Left kidney (tissue), 1 donor: ENCODE measurements at regions not wholly inside any gene's neighbourhood (a gene's known extent, or its start where the extent isn't known, plus 50 kb on each side); places are given as distances from the start of the nearest gene placed in this dataset.

ENCODE experiments used
- DNase-seq: peaks from one replicate; pipeline ENCODE4 v3.0.0-alpha.2; 2013

DNA sequence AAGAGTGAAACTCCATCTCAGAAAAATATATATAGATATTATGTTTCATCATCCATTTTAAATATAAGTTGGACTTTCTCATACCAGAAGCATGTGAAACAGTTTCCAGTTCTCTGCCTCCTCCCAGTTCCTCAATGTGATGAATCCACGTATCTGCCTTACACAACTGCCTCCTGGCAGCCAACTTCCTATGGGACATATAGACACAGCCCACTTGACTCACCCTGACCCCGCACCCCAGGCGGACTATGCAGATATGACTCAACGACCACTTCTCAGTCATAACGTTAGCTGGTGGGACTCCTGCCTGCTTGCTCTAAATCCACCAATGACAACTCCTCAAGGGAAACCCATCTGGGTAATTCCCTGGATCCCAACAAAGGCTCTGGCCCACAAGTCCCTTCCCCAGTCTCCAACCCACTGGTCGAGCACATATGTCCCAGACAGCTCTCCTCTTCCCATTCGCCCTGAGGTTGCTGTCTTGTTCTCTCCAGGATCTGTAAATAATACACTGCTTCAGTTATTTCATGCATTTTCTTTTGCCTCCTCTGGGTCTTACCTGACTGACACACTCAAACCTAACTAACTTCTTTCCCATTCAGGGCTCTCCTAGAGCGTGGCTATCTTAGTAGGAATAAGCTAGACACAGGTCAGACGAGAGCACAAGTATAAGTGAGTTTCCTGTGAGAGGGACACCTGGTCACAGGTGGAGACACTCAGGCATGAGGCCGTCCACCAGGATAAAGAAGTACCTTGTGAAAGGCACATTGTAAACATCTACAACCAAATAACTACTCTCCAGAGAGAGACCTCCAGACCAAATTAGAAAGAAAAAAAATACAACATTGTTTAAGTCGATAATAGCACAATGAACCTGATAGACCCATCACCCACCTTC is 548.5 kb downstream of the CD83 start:
- DNase-seq: no peak

DNA sequence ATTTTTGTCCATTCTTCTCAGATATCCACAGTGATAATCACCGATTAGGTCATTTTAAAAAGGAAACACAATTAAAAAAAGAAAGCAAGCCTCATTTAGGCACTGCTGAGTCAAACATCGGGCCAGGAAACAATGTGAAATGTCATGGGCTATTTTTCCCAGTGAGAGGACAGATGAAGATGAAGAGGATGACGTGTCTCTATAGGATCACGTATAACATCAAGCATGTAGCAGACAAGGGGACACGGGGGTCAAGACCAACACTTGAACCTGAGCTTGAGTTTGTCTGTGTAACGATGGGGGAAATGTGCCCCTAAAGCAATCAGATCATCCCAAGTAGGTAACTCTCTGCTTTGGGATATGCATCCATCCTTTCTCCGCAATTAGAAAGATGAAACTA is 553.2 kb downstream of the CD83 start:
- DNase-seq: no peak

DNA sequence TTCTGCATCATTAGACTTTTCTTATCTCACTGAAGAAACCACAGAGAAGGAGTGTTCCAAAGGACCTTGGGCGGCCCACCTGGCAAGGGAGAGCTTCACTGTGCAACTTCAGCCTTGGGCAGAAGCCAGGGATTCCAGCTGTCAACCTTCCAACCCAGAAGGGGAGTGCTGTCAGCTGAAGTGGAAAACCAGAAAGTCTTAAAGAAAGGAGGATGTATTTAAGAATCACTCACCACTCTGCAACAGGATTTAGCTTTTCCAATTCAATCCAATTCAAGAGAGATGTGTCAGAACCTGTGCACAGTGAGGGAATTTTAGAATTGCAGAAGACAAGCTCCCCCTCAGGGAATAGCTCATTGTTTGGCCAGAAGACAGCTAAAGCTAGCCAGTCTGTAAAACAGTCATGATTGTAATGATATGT is 553.7 kb downstream of the CD83 start:
- no peak for DNase-seq

DNA sequence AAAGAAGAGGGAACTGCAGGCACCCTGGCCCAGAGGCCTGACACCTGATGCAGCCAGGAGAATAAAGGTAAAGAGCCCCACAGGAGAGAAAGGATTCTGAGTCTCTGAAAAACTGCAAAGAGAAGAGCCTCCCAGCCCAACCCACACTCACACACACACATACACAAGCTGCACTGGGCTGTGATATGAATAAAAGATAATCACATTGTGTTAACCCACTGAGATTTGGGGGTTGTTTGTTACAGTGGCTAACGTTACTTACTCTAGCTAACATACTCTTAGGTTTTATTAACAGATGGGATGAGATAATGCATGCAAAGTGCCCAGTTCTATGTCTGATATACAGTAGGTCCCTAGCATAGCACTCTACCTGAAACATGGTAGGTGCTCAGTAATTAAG is 554.4 kb downstream of the CD83 start:
- no peak for DNase-seq

DNA sequence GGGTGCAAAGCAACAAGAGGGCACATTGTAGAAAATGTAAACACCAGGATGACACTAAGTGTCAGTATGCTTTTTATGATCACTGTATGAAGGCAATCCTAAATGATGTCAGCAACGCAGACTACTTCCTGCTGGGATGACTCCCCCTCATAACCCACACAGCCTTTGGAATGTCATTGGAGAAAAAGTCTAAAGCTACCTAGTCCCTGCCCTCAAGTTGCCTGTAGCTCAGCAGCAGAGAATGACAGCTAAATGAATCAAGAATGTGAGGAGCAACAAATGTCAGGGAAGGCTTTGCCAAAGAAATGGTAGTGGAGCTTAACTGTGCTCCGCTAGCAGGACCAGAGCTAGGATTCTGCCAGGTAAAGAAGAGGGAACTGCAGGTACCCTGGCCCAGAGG is 555.6 kb downstream of the CD83 start:
- no peak for DNase-seq

DNA sequence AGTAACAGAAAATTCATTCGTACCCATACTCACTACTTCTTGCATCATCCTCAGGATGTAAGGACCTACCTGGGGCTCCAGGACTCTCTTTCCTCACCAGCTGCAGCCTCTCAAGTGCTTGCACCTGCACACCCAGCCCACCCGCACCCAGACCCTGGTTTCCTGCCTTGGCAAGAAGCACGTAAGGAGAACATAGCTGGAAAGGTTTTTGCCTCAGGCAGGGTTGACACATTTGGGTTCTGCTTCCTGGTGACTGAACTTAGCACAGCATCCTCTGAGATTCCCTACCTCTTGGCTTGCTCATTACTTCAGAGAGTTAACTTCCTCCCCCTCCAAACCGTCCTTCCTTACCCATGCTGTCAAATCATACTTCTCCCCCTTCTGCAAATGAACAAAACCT is 556.9 kb downstream of the CD83 start:
- no peak for DNase-seq

DNA sequence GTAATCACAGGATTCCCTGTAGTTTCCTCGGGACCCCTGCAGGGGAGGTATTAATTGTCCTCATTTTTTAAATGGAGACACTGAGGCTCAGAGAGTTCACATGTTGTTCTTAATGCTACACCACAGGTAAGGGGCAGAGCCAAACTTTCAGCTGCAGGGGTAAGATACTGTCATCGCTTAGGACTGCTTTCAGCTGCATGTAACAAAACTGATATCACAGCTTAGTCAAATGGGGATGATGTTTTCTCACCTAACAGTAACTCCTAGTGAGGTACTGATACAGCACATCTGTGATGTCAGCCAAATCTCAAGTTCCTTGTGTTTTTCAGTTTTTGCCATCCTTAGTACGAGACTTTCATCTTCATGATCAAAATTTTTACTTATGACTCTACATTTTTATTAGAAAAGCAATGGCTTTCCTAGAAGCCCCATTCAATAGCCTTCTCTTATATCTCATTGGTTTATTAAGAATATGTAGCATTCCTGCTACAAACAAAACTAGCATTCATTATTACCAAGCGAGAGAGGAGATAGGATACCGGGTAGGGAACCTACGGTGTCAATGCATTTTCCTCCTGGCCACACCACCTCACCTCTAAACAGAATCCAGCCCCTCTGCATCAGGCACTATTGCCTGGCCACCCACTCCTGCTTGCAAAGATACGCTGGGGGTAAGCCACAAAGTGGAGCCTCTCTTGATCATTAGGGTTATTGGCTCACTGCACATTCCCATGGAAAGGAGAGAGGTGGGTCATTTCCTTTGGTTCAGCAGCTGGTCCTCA is 557.5 kb downstream of the CD83 start:
- DNase-seq: no peak

DNA sequence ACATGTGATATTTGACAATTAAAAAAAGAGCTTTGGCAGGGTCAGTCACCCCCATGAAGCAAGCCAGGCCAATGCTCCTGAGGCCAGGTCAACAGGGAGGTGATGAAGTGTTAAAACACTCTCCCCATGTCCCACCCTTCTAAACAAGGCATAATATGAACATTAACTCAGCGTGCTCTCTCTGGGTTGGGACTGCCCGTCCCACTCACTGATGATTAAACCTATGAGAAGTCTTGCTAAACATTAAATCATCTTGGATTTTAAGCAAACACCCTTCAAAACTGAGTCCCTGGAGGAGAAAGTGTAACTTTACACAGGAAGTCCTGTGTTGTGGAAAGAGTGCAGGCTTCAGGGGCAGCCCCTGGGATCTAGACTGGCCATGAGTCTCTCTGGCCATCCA is 558.5 kb downstream of the CD83 start:
- no peak for DNase-seq

DNA sequence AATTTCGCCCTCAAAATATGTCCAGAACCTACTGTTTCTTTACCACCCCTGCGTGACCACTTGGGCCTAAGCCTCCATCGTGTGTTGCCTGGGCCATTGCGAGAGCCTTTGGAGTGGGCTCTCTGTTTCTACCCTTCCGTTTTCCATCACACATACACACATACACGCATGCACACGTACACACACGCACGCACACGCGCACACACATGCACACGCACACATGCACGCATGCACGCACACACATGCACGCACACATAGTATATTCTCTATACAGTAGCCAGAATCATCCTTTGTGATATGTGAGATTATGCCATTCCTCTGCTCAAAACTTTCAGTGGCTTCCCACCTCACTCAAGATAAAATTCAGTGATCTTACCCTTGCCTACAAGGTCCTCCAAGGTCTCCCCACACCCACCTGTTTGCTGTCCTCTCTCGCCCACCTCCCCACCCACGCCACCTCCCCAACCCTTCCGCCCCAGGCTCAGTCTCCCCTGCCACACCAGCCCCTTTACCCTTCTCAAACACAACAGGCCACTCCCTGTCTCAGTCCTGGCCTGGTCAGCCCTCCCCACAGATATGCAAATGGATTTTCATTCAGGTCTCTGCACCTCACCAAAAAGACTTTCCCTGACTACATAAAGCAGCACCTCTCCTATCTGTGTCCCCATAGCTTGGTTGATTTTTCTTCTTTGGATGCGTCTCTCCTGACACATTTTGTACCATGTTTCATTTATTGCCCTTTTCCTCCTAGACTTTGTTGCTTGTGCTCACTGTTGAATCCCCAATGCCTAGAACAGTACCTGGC is 559.6 kb downstream of the CD83 start:
- DNase-seq: no peak

DNA sequence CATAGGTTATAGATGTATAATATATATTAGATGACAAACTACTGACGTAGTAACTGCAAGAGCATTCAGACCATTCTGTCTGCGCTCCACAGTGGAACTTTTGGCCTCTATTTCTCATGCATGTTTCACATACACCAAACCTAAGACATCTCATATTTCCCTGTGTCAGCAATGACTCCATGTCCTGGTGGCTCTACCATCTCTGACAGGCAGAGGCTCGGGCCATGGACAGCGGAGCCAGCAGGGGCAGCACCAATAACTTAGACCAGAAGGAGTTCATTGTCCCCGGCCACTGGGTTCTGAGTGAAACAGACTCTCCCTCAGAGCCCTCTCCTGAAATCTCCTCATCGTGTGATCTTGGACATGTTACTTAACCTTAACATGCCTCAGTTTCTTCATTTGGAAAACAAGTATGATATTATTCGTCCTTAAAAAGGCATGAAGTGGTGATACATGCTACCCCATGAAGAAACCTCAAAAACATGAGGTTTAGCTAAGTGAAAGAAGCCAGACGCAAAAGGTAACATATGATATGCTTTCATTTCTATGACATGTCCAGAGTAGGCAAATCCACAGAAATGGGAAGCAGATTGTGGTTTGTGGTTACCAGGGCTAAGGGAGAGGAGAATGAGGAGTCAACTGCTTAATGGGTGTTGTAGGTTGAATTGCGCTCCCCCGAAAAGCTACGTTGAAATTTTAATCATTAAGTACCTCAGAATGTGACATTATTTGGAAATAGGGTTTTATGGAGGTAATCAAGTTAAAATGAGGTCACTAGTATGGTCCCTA is 564.0 kb upstream of the JARID2 start:
- DNase-seq: no peak

DNA sequence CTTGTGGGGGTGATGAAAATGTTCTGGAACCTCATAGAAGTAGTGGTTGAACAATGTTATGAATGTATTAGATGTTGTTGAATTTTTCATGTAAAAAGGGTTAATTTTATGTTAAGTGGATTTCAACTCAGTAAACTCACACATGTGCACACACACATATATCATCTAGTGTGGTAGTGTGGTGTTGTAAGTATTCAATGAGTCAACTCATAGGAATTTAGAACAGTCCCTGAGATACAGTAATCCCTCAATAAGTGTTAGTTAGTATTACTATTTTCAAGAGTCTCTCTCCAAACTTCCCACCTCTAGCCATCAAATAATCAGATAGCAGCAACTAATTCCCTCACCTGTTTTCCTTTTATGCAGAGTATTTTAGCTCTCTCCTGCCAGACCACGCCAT is 563.1 kb upstream of the JARID2 start:
- DNase-seq: no peak

DNA sequence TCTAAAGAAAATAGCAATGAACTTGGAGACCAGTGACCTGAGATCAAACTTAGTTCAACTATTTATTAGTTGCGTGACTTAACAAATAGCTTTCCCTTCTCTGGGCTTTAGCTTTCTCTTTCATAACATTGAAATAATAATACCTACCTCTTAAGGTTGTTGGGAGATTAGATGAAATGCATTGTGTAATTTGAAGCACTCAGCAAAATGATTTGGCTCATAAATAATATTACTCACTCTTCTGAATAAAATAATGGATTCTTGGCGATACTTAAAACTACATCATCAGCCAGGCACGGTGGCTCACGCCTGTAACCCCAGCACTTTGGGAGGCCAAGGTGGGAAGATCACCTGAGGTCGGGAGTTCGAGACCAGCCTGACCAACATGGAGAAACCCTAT is 556.2 kb upstream of the JARID2 start:
- DNase-seq: no peak

DNA sequence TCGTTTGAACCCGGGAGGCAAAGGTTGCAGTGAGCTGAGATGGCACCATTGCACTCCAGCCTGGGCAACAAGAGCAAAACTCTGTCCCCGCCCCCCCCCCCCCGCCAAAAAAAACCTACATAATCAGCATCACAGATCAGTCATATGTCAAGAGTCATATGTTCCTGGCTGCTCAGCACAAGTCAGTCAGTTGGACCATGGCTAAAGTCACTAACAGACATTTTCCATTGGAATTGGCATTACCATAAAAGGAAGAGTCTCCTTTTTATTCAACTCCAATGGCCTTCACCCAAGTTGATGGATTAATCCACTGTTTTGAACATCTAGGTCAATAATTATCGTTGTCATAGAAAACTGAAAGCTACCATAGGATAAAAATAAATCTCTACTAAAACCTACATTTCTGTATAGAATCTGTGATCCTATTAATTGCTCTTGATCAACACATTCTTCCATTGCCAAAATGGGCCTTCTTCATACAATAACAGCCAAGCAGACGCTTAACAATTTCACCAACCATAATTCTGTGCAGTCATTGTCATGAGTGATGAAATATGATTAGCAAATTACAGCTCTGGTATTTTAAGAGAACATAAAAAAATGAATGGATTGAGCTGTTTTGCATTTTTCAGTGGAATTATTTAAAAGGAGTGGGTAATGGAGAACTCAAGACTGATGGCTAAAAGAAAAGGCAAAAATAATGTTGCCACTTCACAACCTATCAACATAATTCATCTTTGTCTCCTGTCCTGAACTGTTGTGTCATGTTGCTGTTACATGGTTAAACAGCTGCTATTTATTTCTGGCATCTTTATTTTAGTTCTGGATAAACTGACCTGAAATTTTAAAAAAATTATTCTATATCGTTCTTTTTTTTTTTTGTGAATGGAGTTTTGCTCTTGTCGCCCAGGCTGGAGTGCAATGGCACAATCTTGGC is 555.5 kb upstream of the JARID2 start:
- DNase-seq: no peak

DNA sequence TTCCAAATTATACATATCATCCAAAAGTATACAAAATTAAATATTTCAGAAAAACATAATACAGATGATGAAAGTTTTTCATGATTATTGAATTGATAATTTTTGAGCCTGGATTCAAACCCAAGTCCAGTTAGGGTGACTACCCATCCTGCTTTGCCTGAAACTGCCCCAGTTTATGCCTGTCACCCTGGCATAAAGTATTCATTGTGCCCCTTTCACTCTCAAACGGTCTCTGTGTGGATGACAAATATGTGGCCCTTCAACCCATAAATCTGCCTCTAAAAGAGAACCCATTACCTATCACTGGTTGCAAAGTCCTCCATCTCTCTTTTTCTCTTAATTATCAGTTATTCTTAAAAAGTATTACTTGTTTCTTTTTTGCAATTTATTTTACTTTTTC is 553.7 kb upstream of the JARID2 start:
- no peak for DNase-seq

DNA sequence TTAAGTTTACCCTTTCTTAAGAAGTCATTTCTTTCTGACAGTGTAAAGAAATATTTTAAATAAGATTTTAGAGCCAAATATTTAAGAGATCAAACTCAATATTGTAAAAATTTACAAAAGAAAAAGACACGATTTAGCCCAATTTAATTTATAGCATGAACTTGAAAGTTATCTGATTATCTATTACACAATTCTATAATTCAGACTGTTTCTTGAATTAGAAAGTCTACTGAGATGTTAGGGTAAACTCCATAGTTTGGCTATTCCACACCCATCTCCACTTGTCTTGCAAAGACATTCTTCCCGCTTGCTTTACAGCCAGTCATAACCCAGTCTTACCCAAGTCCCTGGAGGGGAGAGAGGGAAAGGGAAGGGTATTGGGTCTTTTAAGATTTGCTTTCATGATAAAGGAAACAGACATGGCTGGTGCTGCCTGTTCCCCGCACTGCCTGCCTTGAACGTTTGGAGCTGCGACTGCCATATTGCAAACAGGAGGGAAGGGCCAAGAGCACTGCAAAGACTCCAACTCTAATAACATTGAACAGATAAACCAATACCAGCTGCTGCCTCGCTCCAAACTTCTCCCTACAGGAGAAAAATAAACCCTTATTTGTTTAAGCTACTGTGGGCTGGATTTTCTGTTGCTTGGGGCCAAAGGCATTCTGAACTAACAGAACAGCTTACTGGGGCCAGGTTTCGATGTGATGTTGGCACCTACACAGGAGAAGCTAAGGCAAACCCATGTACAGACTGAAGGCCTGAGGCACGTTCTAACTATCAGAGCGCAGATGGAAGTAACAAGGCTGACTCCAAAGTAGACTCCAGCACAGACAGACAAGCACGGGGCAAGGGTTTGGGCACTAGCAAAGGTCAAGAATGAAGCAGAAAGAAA is 552.3 kb upstream of the JARID2 start:
- DNase-seq: no peak

DNA sequence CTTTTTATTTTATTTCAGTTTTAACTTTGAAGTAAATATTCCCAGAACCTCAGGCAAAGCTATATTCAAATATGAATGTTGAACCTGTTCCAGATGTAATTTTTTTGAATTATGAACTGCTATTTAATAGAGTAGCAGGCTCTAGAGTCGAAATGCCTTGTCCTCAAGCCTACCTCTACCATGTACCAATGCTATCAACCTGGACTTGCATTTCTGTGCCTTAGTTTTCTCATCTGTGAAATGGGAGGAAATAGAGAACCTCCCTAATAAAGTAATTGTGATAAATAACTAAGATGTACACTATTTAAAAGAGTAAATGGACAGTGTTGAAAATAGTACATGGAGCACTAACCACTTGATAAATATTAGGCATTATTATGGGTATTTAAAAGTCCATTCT is 551.6 kb upstream of the JARID2 start:
- no peak for DNase-seq

DNA sequence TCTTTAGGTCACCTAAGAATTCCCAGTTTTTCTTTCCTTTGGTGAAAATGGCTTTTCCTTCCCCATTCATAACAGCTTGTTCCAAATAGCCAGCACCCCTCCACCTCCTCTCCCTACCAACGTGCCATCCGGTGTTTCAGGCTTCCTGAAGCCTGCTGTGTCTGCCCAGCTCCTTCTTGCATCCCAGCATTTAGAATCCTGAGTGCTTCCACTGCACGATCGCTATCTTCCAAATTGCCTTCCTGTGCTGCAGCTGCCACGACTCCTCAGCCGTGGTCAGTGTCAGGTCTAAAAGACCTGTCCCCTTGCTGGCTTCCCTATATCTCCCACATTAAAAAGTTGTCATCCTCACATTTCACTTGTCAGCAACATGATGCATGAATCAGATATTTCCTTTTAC is 550.3 kb upstream of the JARID2 start:
- no peak for DNase-seq

DNA sequence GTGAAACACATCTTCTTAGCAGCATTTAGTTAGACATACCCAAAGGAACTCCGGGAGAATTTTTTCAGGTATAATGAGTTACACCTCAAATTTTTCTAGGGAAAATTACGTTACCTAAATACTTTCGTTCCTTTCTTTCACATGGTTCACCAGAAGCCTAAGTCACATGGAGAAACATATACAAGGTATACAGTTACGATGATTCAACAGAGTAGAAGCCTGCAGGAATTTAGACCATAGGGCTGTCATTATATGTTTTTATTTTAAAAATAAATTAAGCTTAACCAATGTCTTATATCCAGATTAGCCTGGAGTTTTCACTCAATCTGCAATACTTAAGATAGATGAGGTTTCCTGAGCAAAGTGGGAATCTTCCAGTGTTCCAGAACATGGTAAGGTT is 549.5 kb upstream of the JARID2 start:
- no peak for DNase-seq

DNA sequence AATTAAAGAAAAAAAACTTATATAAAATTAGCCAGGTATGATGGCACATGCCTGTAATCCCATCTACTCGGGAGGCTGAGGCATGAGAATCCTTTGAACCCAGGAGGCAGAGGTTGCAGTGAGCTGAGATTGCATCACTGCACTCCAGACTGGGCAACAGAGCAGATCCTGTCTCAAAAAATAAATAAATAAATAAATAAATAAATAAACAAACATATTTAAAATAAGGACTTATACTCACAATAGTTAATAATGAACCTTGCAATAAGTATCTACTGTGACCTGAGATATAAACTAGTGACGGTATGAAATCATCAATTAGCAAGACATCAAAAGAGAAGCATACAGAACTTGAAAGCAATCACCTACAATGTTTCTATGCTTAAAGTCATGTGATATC is 548.4 kb upstream of the JARID2 start:
- DNase-seq: no peak
